H1 (cell line): ENCODE measurements at regions not wholly inside any gene's neighbourhood (a gene's known extent, or its start where the extent isn't known, plus 50 kb on each side); places are given as distances from the start of the nearest gene placed in this dataset.

Source experiments
- CTCF ChIA-PET: fragments of 300-600 bp; sonication (Branson Sonifier 250); formaldehyde crosslinking; loops from one replicate; lab custom pipeline; 2021; ENCODE audit not compliant: partially characterized antibody; lab: Charles Lee
- POLR2A ChIA-PET: fragments of 300-600 bp; sonication (Branson Sonifier 250); formaldehyde crosslinking; loops from one replicate; lab custom pipeline; 2021; ENCODE audit warnings: inconsistent platforms; ENCODE audit not compliant: partially characterized antibody; lab: Charles Lee
- DNase-seq, 2 experiments: peaks; one replicate each; pipeline versions ENCODE4 v3.0.0 to v3.0.0-alpha.2; 2010 to 2022; ENCODE audit warnings: low spot score in 2 of 2, low read depth in 1 of 2, mixed read lengths in 1 of 2
- FAIRE-seq: peaks from 2 replicates; lab custom pipeline; 2011; peaks lifted over from hg19 to GRCh38; lab: Jason Lieb, UNC
- H2AFZ ChIP-seq: 2 replicates; pipeline ENCODE4 v1.8.1; 2012; ENCODE audit warnings: low read length, inconsistent platforms
- H2AK5ac ChIP-seq: 2 replicates; pipeline ENCODE4 v1.6.1; 2013; ENCODE audit warnings: low read depth, low read length
- H2BK120ac ChIP-seq: replicated peaks from 2 replicates; pipeline ENCODE3; 2013; ENCODE audit warnings: low read depth, low read length, inconsistent platforms
- H2BK12ac ChIP-seq: 2 replicates; pipeline ENCODE4 v1.6.1; 2013; ENCODE audit warnings: low read depth, low read length
- H2BK15ac ChIP-seq: 2 replicates; pipeline ENCODE4 v1.6.1; 2013; ENCODE audit warnings: low read length
- H2BK20ac ChIP-seq: 2 replicates; pipeline ENCODE4 v1.6.1; 2013; ENCODE audit warnings: low read length
- H2BK5ac ChIP-seq: 2 replicates; pipeline ENCODE4 v1.6.1; 2013; ENCODE audit warnings: low read depth, low read length
- H3K14ac ChIP-seq: 2 replicates; pipeline ENCODE4 v1.6.1; 2013; ENCODE audit warnings: inconsistent platforms; ENCODE audit not compliant: insufficient read length
- H3K18ac ChIP-seq: 2 replicates; pipeline ENCODE4 v1.6.1; 2013; ENCODE audit warnings: low read length; ENCODE audit errors: extremely low read depth
- H3K23ac ChIP-seq: 2 replicates; pipeline ENCODE4 v1.6.1; 2013; ENCODE audit warnings: inconsistent platforms; ENCODE audit not compliant: insufficient read length
- H3K23me2 ChIP-seq: 2 replicates; pipeline ENCODE4 v1.6.1; 2013; ENCODE audit warnings: low read depth, low read length
- H3K27ac ChIP-seq: 2 replicates; pipeline ENCODE4 v1.6.1; 2011; ENCODE audit warnings: low read depth, low read length, inconsistent platforms
- H3K27me3 ChIP-seq, 4 experiments: replicated peaks in 1 of 4; 1 replicate in 1 of 4; 2 replicates in 3 of 4; pipeline versions ENCODE4 v1.6.1 to v1.8.1; 2011 to 2013; ENCODE audit warnings: low read length in 3 of 4, mild to moderate bottlenecking in 3 of 4, inconsistent platforms in 2 of 4, mixed read lengths in 2 of 4, moderate library complexity in 1 of 4; ENCODE audit not compliant: control insufficient read depth in 3 of 4, insufficient read depth in 3 of 4; ENCODE audit errors: extremely low read depth in 1 of 4
- H3K36me3 ChIP-seq, 4 experiments: 2 replicates each; pipeline versions ENCODE4 v1.6.1 to v1.8.1; 2011 to 2013; ENCODE audit warnings: mild to moderate bottlenecking in 4 of 4, low read length in 3 of 4, moderate library complexity in 2 of 4, control low read depth in 1 of 4, inconsistent platforms in 1 of 4; ENCODE audit not compliant: insufficient read depth in 4 of 4, control insufficient read depth in 2 of 4
- H3K4ac ChIP-seq: replicated peaks from 2 replicates; pipeline ENCODE3; 2013; ENCODE audit warnings: low read length, low read depth, mixed read lengths, inconsistent platforms; ENCODE audit not compliant: insufficient read length
- H3K4me1 ChIP-seq, 4 experiments: replicated peaks in 1 of 4; 1 replicate in 1 of 4; 2 replicates in 3 of 4; pipeline versions ENCODE4 v1.6.1 to v1.8.1; 2011 to 2013; ENCODE audit warnings: low read length in 3 of 4, inconsistent platforms in 2 of 4, mixed read lengths in 1 of 4; ENCODE audit not compliant: insufficient read depth in 4 of 4, control insufficient read depth in 3 of 4
- H3K4me2 ChIP-seq, 2 experiments: 2 replicates each; pipeline versions ENCODE4 v1.6.1 to v1.8.1; 2011 to 2013; ENCODE audit warnings: low read depth in 2 of 2, low read length in 2 of 2, control low read depth in 1 of 2, inconsistent platforms in 1 of 2, mild to moderate bottlenecking in 1 of 2; ENCODE audit not compliant: insufficient read depth in 1 of 2
- H3K4me3 ChIP-seq, 4 experiments: fragments of 200-600, 300-600 bp in 1 of 4; sonication (generic), shearing (Covaris generic), sonication (Bioruptor Twin) in 1 of 4; 2 replicates each; pipeline versions ENCODE4 v1.5.1 to v1.8.1; 2011 to 2016; ENCODE audit warnings: low read length in 4 of 4, low read depth in 3 of 4, control low read depth in 2 of 4, inconsistent platforms in 2 of 4, mild to moderate bottlenecking in 2 of 4, mixed read lengths in 1 of 4, moderate library complexity in 1 of 4; ENCODE audit not compliant: insufficient read depth in 2 of 4; ENCODE audit errors: extremely low read depth in 1 of 4
- H3K56ac ChIP-seq: replicated peaks from 2 replicates; pipeline ENCODE3; 2013; ENCODE audit warnings: low read depth, mild to moderate bottlenecking, mixed read lengths, low read length, inconsistent platforms; ENCODE audit not compliant: insufficient read length
- H3K79me1 ChIP-seq: 2 replicates; pipeline ENCODE4 v1.6.1; 2013; ENCODE audit warnings: low read depth, low read length, control low read depth
- H3K79me2 ChIP-seq, 2 experiments: 2 replicates each; pipeline versions ENCODE4 v1.6.1 to v1.8.1; 2012 to 2013; ENCODE audit warnings: low read length in 2 of 2, mild to moderate bottlenecking in 2 of 2, inconsistent platforms in 1 of 2; ENCODE audit not compliant: insufficient read depth in 2 of 2, control insufficient read depth in 1 of 2
- H3K9ac ChIP-seq, 4 experiments: replicated peaks in 1 of 4; 1 replicate in 1 of 4; 2 replicates in 3 of 4; pipeline versions ENCODE4 v1.6.1 to v1.8.1; 2011 to 2013; ENCODE audit warnings: low read depth in 3 of 4, low read length in 3 of 4, control low read depth in 2 of 4, mild to moderate bottlenecking in 2 of 4, moderate library complexity in 2 of 4, inconsistent platforms in 1 of 4; ENCODE audit errors: extremely low read depth in 1 of 4
- H3K9me3 ChIP-seq, 2 experiments: 2 replicates each; pipeline versions ENCODE4 v1.6.1 to v1.8.1; 2012 to 2013; ENCODE audit warnings: mild to moderate bottlenecking in 2 of 2, moderate library complexity in 2 of 2, control low read depth in 1 of 2, inconsistent platforms in 1 of 2, low read depth in 1 of 2, low read length in 1 of 2, mixed read lengths in 1 of 2; ENCODE audit not compliant: insufficient read depth in 2 of 2
- H4K20me1 ChIP-seq, 2 experiments: replicated peaks in 1 of 2; 2 replicates each; pipeline versions ENCODE3 to v1.8.1; 2011 to 2013; ENCODE audit warnings: inconsistent platforms in 2 of 2, low read length in 2 of 2, mild to moderate bottlenecking in 1 of 2; ENCODE audit not compliant: insufficient read depth in 2 of 2, control insufficient read depth in 1 of 2
- H4K5ac ChIP-seq: 2 replicates; pipeline ENCODE4 v1.6.1; 2013; ENCODE audit warnings: low read length, low read depth, mixed read lengths, inconsistent platforms; ENCODE audit not compliant: insufficient read length
- H4K8ac ChIP-seq: 2 replicates; pipeline ENCODE4 v1.8.0; 2013; ENCODE audit warnings: mild to moderate bottlenecking, moderate library complexity, low read length, inconsistent platforms; ENCODE audit not compliant: insufficient read depth; ENCODE audit errors: extremely low read depth
- H4K91ac ChIP-seq: replicated peaks from 2 replicates; pipeline ENCODE3; 2013; ENCODE audit warnings: low read length, mixed read lengths, inconsistent platforms; ENCODE audit not compliant: insufficient read length
- JUN ChIP-seq: IDR thresholded peaks from 2 replicates; pipeline ENCODE4 v1.6.1; 2011; ENCODE audit warnings: low read depth, mild to moderate bottlenecking, improper control_type of control experiment, low read length
- RXRA ChIP-seq: IDR thresholded peaks from 2 replicates; pipeline ENCODE4 v1.6.1; 2011; ENCODE audit warnings: low read depth, mild to moderate bottlenecking, low read length, moderate library complexity; ENCODE audit not compliant: insufficient read depth
- SP4 ChIP-seq: IDR thresholded peaks from 2 replicates; pipeline ENCODE4 v1.6.1; 2012; ENCODE audit warnings: low read length, inconsistent platforms
- SUZ12 ChIP-seq: fragments of 200-600 bp; sonication (generic); IDR thresholded peaks from 2 replicates; pipeline ENCODE4 v1.6.1; 2012; ENCODE audit warnings: mild to moderate bottlenecking, inconsistent platforms, low read length, moderate library complexity, mixed read lengths
- WGBS, 2 experiments: shearing (Covaris generic) in 1 of 2; methylation state at CpG; one replicate each; pipeline versions ENCODE4 v1.1.6 to v1.1.7; 2013 to 2015; ENCODE audit warnings: low lambda C conversion rate in 2 of 2, mixed read lengths in 2 of 2, inconsistent platforms in 1 of 2, low coverage in 1 of 2, missing lambda C conversion rate in 1 of 2; ENCODE audit not compliant: insufficient replicate concordance in 2 of 2, insufficient coverage in 1 of 2, insufficient read length in 1 of 2; ENCODE audit errors: extremely low coverage in 1 of 2, missing lambda C conversion rate in 1 of 2; 5-methylcytosine and 5-hydroxymethylcytosine counted together

- no peak for FAIRE-seq
- POLR2A ChIA-PET = no interaction called here
Measured at GRCh38 chr10:30117812-30118501, 58.6 kb upstream of the JCAD start.

More at GRCh38 chr10:30117812-30118501, 58.6 kb upstream of the JCAD start:
- Histone ChIP-seq H3K4me2 (no peak overlapping the region), H2BK12ac (no peak overlapping the region), H3K4me3 (no peak overlapping the region), H4K8ac (no peak overlapping the region), H3K56ac (no peak overlapping the region), H2BK120ac (no peak overlapping the region), H2BK5ac (no peak overlapping the region), H3K27me3 (no peaks in the 10 kb centered on the region), H3K23me2 (peaks cover 2% of the 10 kb centered on the region; the same call in 1 of the 2 replicates), H2AK5ac (no peak overlapping the region), H3K9me3 (no peaks in the 10 kb centered on the region), H3K9ac (no peak overlapping the region), H3K4me1 (peaks cover 0 to 3% (median 0%) of the 10 kb centered on the region in 4 experiments; a peak in 1 of 7 replicates), H3K14ac (no peak overlapping the region), H4K91ac (no peak overlapping the region), H3K27ac (no peak overlapping the region), H2BK20ac (no peak overlapping the region), H4K20me1 (no peaks in the 10 kb centered on the region), H2BK15ac (no peak overlapping the region), H3K4ac (no peak overlapping the region), H3K36me3 (no peaks in the 10 kb centered on the region), H3K18ac (no peak overlapping the region), H3K79me2 (no peaks in the 10 kb centered on the region), H2AFZ (no peak overlapping the region), H3K23ac (no peak overlapping the region), H4K5ac (no peak overlapping the region), H3K79me1 (no peaks in the 10 kb centered on the region)
- DNase-seq = no peak
- 90% methylated on average over 9 of the region's 9 CpGs; no CpG with 5 or more reads in 1 of the 2 experiments for whole genome bisulfite sequencing, 2 experiments
- CTCF ChIA-PET = no interaction called here
- TF ChIP-seq SUZ12 = no peak
- no peak for TF ChIP-seq RXRA
- no peak for TF ChIP-seq SP4
- TF ChIP-seq JUN = no peak
